IPS-NIHi7 (cell line): ENCODE measurements at regions not wholly inside any gene's neighbourhood (a gene's known extent, or its start where the extent isn't known, plus 50 kb on each side); places are given as distances from the start of the nearest gene placed in this dataset.
A peak's percentile ranks its signal among the peaks of the same experiment; 100 is the strongest.

Experiments
- DNase-seq: peaks from one replicate; pipeline ENCODE4 v3.0.0; 2012; ENCODE audit warnings: mixed read lengths; ENCODE audit errors: extremely low spot score

GRCh38 chr3:115325539-115325938 lies 178.5 kb upstream of the ZBTB20 start:
- DNase-seq, result peak; percentile 67

- DNase-seq, result no peak
Observed at GRCh38 chr3:115330430-115330829, 183.3 kb upstream of the ZBTB20 start.

- DNase-seq, result no peak
Observed at GRCh38 chr3:115332998-115333397, 185.9 kb upstream of the ZBTB20 start.

- no peak for DNase-seq
Observed at GRCh38 chr3:115336836-115337235, 189.7 kb upstream of the ZBTB20 start.

GRCh38 chr3:115340586-115340985 lies 193.5 kb upstream of the ZBTB20 start:
- no peak for DNase-seq

- no peak for DNase-seq
Observed at GRCh38 chr3:115341208-115341607, 194.1 kb upstream of the ZBTB20 start.

GRCh38 chr3:115347737-115348136 lies 200.6 kb upstream of the ZBTB20 start:
- DNase-seq, result no peak

- no peak for DNase-seq
Observed at GRCh38 chr3:115348412-115348811, 201.3 kb upstream of the ZBTB20 start.

- no peak for DNase-seq
Observed at GRCh38 chr3:115348951-115349745, 202.1 kb upstream of the ZBTB20 start.

GRCh38 chr3:115350606-115351005 lies 203.5 kb upstream of the ZBTB20 start:
- DNase-seq, result no peak

GRCh38 chr3:115351193-115351592 lies 204.1 kb upstream of the ZBTB20 start:
- DNase-seq, result no peak

GRCh38 chr3:115354010-115354409 lies 206.9 kb upstream of the ZBTB20 start:
- DNase-seq, result no peak

GRCh38 chr3:115357456-115357855 lies 210.4 kb upstream of the ZBTB20 start:
- DNase-seq, result no peak

GRCh38 chr3:115359536-115359935 lies 212.4 kb upstream of the ZBTB20 start:
- DNase-seq, result no peak

- no peak for DNase-seq
Observed at GRCh38 chr3:115361806-115362205, 214.7 kb upstream of the ZBTB20 start.

GRCh38 chr3:115363071-115363470 lies 216.0 kb upstream of the ZBTB20 start:
- DNase-seq, result no peak

GRCh38 chr3:115369021-115369420 lies 221.9 kb upstream of the ZBTB20 start:
- no peak for DNase-seq

GRCh38 chr3:115375362-115375761 lies 228.3 kb upstream of the ZBTB20 start:
- no peak for DNase-seq

- no peak for DNase-seq
Observed at GRCh38 chr3:115380883-115381572, 233.9 kb upstream of the ZBTB20 start.

- DNase-seq, result no peak
Observed at GRCh38 chr3:115381573-115381912, 234.5 kb upstream of the ZBTB20 start.

- no peak for DNase-seq
Observed at GRCh38 chr3:115381931-115382330, 234.8 kb upstream of the ZBTB20 start.

GRCh38 chr3:115384381-115384780 lies 237.3 kb upstream of the ZBTB20 start:
- DNase-seq, result no peak
